ENCODE measurements at regions not wholly inside any gene's neighbourhood (a gene's known extent, or its start where the extent isn't known, plus 50 kb on each side); places are given as distances from the start of the nearest gene placed in this dataset.

DNA sequence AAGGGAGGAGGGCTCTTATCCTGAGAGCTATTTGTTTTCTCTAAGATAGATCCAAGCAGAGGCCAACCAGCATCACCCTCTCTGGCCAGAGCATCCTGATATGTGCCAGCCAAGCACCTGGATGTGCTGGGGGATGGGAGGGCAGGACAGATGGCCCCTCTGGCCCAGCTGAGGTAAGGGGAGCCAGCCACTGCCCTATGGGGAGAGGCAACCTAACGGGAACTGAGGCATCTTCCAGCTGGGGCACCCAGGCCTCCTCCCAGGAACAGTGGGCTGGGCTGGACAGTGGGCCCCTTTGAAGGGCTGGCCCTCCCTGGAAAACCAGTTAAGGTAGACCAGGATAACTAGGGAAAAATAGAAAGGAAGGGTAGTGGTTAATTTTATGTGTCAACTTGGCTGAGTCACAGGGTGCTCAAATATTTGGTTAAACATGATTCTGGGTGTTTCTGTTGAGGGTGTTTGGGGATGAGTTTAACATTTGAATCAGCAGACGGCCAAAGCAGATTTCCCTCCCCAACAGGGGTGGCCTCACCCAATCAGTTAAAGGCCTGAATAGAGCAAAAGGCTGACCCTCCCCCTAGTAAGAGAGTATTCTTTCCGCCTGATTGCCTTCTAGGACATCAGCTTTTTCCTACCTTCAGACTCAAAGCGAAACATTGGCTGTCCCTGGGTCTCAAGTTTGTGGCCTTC lies 595.1 kb downstream of the BUD13 start:
- FAIRE-seq (no peak), DNase-seq (ENCODE audit: insufficient read length, low spot score) (no peak)

DNA sequence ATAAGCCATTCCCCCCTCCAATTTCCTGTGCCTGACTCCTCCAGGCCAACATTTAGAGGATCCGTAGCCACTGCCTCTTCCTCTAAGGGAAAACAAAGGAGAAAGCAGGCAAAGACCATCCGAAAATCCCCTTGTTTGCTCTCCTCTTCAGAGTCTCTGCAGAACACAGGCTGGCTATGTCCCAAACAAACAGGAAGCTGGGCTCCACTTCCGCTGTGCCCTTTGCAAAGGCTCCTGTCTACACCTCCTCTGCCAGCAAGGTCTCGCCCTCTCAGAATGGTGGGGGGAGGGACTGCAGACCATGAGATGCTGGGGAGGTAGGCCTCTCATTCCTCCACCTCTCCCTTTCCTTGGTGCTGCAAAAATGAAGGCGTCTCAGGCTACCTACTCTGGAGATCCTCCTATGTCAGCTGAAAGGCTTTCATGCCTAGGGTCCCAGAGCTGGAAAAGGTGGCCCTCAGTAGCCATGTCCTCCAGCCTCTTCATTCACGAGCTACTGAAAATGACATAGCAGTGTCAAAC lies 596.2 kb downstream of the BUD13 start:
- FAIRE-seq (no peak), DNase-seq (ENCODE audit: insufficient read length, low spot score) (no peak)

DNA sequence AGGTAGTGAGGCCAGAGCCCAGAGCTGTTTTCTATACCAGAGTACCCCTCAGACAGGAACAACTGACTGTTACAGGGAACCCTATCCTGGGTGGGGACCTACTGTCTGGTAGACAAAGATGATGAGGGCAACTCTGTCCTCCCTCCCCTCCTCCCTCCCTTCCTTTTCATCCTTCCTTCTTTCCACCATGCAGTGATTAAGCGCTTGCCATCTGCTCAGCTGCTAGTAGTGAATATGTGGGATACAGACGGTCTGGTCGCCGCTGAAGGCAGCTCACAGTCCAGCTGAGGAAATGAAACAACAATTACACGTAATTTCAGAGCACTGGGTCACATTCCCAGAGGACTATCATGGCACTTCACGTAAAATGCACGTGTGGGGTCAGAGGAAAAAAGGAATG lies 597.1 kb downstream of the BUD13 start:
- no peak for DNase-seq (ENCODE audit: insufficient read length, low spot score)
- no peak for FAIRE-seq

- no peak for DNase-seq (ENCODE audit: insufficient read length, low spot score)
- no peak for FAIRE-seq
Observed at GRCh38 chr11:116173941-116174911, 598.6 kb downstream of the BUD13 start.

GRCh38 chr11:116173506-116173905 lies 599.3 kb downstream of the BUD13 start:
- no peak for DNase-seq (ENCODE audit: insufficient read length, low spot score)
- FAIRE-seq, result no peak

- DNase-seq (ENCODE audit: insufficient read length, low spot score) (no peak), FAIRE-seq (no peak)
Observed at GRCh38 chr11:116172851-116173250, 599.9 kb downstream of the BUD13 start.

GRCh38 chr11:116172156-116172555 lies 600.6 kb downstream of the BUD13 start:
- no peak for DNase-seq (ENCODE audit: insufficient read length, low spot score)
- FAIRE-seq, result no peak

GRCh38 chr11:116171271-116172140 lies 601.3 kb downstream of the BUD13 start:
- no peak for DNase-seq (ENCODE audit: insufficient read length, low spot score)
- no peak for FAIRE-seq

- FAIRE-seq, result no peak
Observed at GRCh38 chr11:116170526-116171120, 602.2 kb downstream of the BUD13 start.

DNA sequence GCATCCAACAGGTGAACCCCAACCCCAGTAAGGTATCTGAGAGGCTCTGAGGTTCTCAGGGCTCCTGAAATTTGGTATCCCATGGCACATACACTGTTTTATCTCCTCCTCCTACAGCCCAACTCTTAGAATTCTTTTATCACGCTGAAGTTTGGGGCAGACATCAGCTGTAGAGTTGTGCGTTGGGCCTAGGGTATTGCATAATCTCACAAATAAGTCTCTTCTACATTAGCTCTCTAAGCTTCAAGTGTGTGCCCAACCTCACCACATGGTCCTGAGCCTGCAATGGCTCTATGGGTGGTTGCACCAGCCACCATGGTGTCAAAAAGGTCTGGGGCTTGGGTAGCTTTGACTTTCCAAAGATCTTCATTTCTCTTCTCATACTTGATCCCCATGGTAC lies 603.0 kb downstream of the BUD13 start:
- DNase-seq (ENCODE audit: insufficient read length, low spot score) (no peak), FAIRE-seq (no peak)

More at GRCh38 chr11:116170526-116171120, 602.2 kb downstream of the BUD13 start:
- DNase-seq (ENCODE audit: insufficient read length, low spot score), result no peak

DNA sequence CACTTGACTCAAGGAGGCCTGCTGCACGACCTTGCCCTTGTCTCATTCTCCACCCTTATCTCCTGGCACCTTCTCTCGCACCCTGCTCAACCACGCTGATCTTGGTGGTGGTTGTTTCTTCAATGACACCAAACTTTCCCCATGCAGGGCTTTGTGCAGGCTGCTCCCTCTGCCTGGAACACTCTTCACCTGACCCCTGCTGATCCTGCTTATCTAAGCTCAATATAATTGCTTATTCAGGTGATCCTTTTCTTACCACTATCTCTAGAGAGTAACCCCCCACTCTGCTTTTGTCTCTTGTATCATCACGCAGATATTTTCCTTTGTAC lies 604.4 kb downstream of the BUD13 start:
- no peak for FAIRE-seq
- DNase-seq (ENCODE audit: insufficient read length, low spot score), result no peak

- DNase-seq (ENCODE audit: insufficient read length, low spot score), result no peak
- FAIRE-seq, result no peak
Observed at GRCh38 chr11:116167706-116168458, 604.9 kb downstream of the BUD13 start.

DNA sequence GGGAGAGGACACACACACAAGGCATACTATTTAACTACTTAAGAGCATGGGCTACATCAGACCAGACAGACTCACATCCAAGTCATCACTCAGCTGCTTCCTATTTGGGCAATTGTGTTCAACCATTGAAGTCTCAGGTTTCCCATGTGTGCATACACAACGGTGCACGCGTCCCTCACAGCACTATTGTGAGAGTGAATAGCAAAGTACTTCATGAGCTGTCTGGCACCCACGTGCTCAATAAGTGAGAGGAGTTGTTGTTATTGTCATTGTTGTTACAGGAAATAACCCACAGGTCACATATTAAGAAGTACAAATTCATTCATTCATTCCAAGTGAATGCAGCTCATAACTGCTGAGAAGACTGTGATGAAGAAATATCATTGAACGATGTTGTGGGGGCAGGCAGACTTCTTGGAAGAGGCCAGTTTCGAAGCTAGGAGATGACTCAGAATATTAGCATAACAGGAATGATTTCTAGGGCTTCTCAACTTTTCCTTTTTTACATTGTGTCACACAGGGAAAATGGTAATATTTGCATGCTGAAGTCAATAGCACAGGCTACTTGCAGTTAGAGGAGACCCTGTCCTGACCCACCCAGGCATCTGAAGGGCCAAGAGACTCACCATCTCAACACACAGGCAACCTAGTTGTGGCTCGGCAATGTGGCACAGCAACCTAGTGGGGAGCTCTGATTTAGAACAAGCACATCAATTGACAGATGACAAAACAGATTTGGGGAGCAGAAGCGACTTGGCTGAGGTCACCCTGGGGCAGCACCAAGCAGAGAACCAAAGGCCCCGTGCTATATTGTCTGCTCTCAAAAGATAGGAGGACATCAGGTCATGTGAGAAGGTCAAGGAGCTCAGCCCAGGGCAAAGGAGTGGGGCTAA lies 606.0 kb downstream of the BUD13 start:
- FAIRE-seq (no peak), DNase-seq (ENCODE audit: insufficient read length, low spot score) (no peak)

DNA sequence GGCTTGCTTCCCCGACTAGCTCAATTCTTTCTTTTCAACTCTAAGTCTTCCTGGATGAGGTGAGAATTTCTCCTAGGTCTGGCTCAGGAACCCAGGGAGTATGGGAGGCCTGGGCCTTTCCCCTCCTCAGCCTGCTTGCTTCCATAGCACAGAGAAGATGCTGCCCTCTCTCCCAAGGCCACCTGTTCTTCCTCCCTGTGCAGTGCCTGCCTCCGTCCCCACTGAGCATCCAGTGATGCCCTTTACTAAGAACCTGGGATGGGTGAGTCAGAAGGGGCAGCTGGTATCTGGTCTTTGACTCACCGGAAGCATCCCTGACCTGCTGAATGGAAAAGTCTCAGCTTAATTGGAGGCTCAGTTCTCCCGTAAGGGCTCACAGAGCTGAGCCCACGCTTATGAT lies 607.9 kb downstream of the BUD13 start:
- FAIRE-seq (no peak), DNase-seq (ENCODE audit: insufficient read length, low spot score) (no peak)

DNA sequence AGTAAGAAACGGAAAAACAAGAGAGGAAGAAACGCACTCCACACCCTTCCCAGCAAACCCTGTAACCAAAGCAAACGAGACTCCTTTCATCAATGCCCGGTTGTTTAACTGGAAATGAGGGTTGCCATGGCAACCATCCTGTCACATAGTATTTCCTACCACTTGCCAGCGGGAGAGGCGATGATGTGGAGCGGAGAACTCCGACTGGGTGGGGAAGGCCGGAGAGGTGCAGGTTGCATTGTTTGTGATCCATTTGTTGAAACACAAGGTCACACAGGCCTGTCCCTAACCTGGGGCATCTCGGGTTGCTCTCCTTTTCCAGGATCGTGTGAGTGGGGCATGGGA lies 609.9 kb downstream of the BUD13 start:
- DNase-seq (ENCODE audit: insufficient read length, low spot score) (no peak), FAIRE-seq (no peak)

DNA sequence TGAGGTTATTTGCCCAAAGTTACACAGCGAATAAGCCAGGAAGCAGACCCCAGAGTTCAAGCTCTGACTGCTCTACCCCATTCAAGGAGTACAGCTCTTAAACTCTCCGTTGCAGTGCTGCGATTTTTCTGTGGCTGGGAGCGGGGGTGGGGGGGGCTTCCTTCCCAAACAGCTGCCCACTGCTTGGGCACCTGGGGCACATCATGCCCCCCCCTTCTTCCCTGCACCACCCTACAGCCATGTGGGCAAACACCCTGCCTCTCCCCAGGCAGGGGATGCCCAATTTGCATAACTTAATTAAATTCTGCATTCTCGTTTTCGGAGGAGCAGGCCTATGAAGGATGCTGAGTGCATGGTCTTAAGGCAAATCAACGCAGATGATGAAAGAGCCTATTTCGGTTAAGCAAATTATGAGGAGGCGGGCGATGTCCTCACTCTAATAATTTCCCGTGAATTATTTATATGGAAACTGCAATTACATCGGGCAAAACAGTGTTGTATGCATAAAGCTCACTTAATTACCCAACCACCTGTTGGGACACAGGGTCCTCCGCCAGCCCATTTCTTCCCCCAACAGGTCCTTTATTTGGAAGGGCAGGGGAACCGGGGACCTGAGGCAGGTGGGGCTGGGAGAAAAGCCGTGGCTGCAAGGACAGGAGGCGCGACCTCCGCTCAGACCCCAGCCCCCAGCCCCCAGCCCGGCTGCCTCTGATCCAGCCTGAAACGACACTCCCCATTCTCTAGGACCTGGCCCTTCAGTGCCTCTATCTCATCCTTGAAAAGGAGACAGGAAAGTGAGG lies 610.5 kb downstream of the BUD13 start:
- FAIRE-seq, result no peak

DNA sequence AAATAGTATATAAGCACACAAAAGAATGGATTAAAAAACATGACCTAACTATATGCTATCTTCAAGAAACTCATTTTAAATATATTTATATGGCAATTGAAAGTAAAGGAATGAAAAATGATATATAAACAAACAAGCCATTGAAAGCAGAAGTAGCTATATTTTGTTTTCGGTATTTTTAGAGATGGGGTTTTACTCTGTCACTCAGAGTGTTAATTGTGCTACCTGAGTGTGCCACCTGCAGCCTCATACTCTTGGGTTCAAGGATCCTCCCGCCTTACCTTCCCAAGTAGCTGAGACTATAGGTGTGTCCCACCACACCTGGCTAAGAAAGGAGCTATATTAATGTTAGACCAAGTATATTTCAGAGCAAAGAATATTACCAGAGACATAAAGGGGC lies 624.1 kb downstream of the BUD13 start:
- DNase-seq (ENCODE audit: insufficient read length, low spot score) (no peak), FAIRE-seq (no peak)

More for the DNA sequence above, 610.5 kb downstream of the BUD13 start:
- DNase-seq (ENCODE audit: insufficient read length, low spot score), result no peak

DNA sequence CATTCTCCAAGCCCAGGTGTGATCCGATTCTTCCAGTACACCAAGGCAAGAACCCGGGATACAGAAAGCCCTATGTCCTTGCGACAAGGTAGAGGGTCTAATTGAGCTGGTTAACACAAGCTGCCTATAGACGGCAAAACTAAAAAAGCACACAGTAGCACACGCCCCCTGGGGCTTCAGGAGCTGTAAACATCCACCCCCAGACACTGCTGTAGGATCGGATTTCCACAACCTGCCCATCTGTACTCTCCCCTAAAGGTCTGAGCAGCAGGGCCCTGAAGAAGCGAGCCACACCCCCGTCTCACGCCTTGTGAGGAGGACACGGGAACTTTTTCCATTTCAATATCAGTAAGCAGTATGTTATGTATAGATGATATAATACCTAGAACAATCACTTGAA lies 624.7 kb downstream of the BUD13 start:
- no peak for FAIRE-seq
- no peak for DNase-seq (ENCODE audit: insufficient read length, low spot score)
